Coronary artery (tissue), 2 donors: ENCODE measurements at regions not wholly inside any gene's neighbourhood (a gene's known extent, or its start where the extent isn't known, plus 50 kb on each side); places are given as distances from the start of the nearest gene placed in this dataset.

ENCODE experiments used
- DNase-seq: peaks from one replicate; pipeline ENCODE4 v3.0.0-alpha.2; 2017; ENCODE audit warnings: low spot score
- H3K27ac ChIP-seq, 2 donors: fragments of 200-600 bp; sonication (generic); one replicate each; pipeline ENCODE4 v1.5.1; 2016 to 2019
- H3K4me3 ChIP-seq: fragments of 200-600 bp; sonication (generic); 2 replicates; pipeline ENCODE4 v1.5.1; 2016; ENCODE audit warnings: mild to moderate bottlenecking, moderate library complexity
- TF ChIP-seq, protein P1 (sequence below): fragments of 200-600 bp; sonication (generic); IDR thresholded peaks from one replicate; pipeline ENCODE4 v1.5.1; 2019; ENCODE audit warnings: antibody characterized with exemption

DNA sequence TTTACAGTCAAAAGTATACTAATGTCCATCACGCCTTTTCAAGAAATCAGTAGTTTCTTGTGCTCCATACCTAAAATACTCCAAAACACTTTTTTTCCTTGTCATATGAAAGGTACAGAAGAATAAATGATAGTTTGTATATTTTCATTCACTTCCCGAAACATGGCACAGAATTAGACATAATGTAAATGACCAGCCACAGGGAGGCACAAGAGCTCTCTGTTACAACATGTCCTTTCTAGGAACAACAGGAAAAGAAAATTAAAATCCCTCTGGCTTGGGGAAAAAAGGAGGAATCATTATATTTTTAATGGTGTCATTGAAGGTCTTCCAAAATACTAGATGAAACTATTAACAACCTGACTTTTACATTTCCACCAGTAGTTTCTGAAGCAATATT lies 331.2 kb downstream of the ACTR3B start:
- no peak overlapping the region for H3K4me3 ChIP-seq
- TF ChIP-seq, protein P1, sequence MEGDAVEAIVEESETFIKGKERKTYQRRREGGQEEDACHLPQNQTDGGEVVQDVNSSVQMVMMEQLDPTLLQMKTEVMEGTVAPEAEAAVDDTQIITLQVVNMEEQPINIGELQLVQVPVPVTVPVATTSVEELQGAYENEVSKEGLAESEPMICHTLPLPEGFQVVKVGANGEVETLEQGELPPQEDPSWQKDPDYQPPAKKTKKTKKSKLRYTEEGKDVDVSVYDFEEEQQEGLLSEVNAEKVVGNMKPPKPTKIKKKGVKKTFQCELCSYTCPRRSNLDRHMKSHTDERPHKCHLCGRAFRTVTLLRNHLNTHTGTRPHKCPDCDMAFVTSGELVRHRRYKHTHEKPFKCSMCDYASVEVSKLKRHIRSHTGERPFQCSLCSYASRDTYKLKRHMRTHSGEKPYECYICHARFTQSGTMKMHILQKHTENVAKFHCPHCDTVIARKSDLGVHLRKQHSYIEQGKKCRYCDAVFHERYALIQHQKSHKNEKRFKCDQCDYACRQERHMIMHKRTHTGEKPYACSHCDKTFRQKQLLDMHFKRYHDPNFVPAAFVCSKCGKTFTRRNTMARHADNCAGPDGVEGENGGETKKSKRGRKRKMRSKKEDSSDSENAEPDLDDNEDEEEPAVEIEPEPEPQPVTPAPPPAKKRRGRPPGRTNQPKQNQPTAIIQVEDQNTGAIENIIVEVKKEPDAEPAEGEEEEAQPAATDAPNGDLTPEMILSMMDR: no peak
- no peak overlapping the region for H3K27ac ChIP-seq
- no peak for DNase-seq

DNA sequence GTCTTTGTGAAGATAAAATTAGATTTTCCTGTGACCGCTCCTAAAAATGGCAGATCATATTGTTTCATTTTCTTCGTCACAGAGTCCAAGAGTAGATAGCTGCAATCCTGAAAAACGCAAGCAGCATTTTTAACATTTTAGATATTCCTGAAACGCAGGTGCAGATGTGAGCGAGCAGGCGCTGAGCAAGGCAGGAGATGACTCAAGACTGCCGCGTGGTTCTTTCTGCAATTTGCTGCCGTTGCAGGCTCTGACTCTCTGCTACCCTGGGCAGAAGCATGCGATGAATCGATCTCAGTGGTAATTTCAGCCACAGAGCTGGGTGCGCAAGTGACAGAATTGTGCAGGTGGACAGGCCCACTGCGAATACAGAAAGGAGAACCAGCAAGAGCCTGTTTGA lies 331.9 kb downstream of the ACTR3B start:
- Histone ChIP-seq H3K27ac (no peak overlapping the region), H3K4me3 (no peak overlapping the region)
- DNase-seq: no peak
- TF ChIP-seq, protein P1: no peak

DNA sequence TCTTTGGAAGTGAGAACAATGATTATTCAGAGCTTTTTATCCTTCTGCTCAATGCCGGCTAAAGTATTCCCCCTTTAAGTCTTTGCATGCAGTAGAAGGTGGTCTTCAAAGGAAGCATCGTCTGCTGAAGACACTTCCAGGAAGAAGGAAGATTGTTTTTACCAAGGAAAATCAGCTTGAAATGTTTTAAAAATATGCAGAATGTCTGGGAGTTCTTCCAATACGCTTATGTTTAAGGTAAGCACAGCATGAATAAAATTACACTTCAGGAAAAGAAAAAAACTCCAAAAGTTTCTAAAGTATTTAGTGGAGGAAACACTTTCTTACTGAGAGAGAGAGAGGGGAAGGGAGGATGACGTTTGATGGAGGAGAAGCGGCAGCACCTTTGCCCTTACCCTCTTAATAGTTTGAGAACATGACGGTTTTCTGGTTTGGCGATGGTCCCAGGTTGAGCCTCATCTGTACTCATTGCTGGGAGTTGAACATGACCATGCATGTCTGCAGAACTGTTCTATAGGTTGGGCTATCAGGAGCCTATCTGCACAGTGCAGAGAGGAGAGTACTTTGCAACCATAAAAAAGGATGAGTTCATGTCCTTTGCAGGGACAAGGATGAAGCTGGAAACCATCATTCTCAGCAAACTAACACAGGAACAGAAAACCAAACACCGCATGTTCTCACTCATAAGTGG lies 338.1 kb downstream of the ACTR3B start:
- DNase-seq: no peak
- H3K27ac ChIP-seq: no peak overlapping the region
- TF ChIP-seq, protein P1: no peak

DNA sequence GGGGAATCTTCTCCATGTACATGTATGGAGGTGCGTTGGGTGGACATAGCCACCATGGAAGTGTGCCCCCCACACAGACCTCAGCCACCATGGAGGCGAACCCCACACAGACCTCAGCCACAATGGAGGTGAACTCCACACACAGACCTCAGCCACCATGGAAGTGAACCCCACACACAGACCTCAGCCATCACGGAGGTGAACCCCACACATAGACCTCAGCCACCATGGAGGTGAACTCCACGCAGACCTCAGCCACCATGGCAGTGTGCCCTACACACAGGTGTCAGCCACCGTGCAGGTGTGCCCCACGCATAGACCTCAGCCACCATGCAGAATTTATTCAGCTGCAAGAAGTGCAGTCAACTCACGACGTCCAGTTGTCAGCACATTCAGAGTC lies 339.7 kb downstream of the ACTR3B start:
- TF ChIP-seq, protein P1: no peak
- H3K27ac ChIP-seq: no peak overlapping the region
- no peak overlapping the region for H3K4me3 ChIP-seq
- DNase-seq: no peak

More for the DNA sequence above, 338.1 kb downstream of the ACTR3B start:
- H3K4me3 ChIP-seq: no peak overlapping the region

DNA sequence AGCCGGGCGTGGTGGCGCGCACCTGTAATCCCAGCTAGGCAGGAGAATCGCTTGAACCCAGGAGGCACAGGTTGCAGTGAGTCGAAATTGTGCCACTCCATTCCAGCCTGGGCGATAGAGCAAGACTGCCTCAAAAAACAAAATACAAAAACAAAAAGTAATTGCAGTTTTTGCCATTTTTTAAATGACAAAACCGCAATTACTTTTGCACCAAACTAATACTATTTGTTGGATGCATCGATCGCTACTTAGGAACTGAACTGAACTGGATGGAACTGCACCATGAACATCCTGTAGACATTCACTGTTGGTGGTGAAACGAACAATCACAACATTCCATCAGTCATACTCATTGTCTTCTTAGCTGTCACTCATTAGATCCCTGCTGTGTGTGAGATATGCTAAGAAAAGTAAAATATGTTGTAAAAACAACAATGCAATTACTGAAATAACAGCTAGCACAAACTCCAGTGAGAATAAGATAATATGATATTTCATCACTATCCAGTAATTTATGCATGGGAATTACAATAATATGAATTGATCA lies 341.2 kb downstream of the ACTR3B start:
- DNase-seq: no peak
- no peak overlapping the region for H3K27ac ChIP-seq
- TF ChIP-seq, protein P1: no peak
- H3K4me3 ChIP-seq: no peak overlapping the region

DNA sequence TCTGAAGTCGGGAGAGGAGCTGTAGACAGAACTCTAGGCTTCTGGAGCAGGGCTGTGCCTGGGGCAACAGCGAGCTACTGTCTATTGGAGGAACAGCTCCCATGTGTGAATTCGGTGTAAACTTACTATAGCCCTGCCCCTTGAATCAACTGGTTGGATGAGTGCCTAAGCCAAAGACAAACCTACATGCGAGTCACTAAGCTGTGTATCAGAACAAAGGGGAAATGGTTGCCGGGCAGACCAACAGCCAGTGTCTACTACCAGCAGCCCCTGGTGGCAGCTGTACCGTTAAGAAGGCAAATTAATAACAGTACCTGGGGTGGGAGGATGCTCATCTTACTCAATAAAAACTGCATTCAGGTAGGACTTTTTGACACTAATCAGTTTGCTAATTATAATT lies 343.6 kb downstream of the ACTR3B start:
- Histone ChIP-seq H3K27ac (no peak overlapping the region), H3K4me3 (no peak overlapping the region)
- no peak for DNase-seq
- TF ChIP-seq, protein P1: no peak

DNA sequence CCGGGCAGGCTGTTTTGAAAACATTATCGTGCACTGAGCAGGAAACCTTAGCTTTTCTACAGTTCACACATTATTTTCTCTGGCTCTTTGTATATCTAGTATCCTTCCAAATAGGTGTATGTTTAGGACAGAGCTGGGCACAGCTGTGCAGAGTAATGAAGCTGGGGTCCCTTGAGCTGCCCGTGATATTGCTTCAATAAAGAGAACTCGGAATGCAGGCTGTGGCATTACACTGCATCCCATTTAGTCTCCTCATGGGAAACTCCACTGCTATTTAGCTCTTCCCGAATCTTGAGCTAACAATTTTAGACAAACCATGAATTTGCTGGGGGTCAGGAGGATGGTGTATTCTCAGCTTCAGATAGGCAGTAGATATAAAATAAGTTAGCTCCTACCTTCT lies 348.3 kb downstream of the ACTR3B start:
- H3K4me3 ChIP-seq: no peak overlapping the region
- no peak for DNase-seq
- no peak overlapping the region for H3K27ac ChIP-seq
- TF ChIP-seq, protein P1: no peak
